NAMALWA (cell line): ENCODE measurements at regions not wholly inside any gene's neighbourhood (a gene's known extent, or its start where the extent isn't known, plus 50 kb on each side); places are given as distances from the start of the nearest gene placed in this dataset.
A peak's percentile ranks its signal among the peaks of the same experiment; 100 is the strongest.

Source experiments
- DNase-seq: peaks from one replicate; pipeline ENCODE4 v3.0.0-alpha.2; 2015; ENCODE audit warnings: low spot score

GRCh38 chr4:37073226-37073840, 171.2 kb upstream of the NWD2 start:
- DNase-seq: no peak

GRCh38 chr4:37082912-37083311, 161.6 kb upstream of the NWD2 start:
- no peak for DNase-seq

- DNase-seq: no peak
Measured at GRCh38 chr4:37095925-37096324, 148.6 kb upstream of the NWD2 start.

- DNase-seq: no peak
Measured at GRCh38 chr4:37101182-37101581, 143.4 kb upstream of the NWD2 start.

GRCh38 chr4:37101686-37102085, 142.9 kb upstream of the NWD2 start:
- DNase-seq: no peak

- DNase-seq: no peak
Measured at GRCh38 chr4:37109756-37110155, 134.8 kb upstream of the NWD2 start.

- DNase-seq: no peak
Measured at GRCh38 chr4:37124800-37125199, 119.7 kb upstream of the NWD2 start.

GRCh38 chr4:37126051-37126450, 118.5 kb upstream of the NWD2 start:
- no peak for DNase-seq

- DNase-seq: no peak
Measured at GRCh38 chr4:37130465-37130864, 114.1 kb upstream of the NWD2 start.

GRCh38 chr4:37132351-37132974, 112.1 kb upstream of the NWD2 start:
- peak; percentile 8 for DNase-seq

- DNase-seq: no peak
Measured at GRCh38 chr4:37132975-37133360, 111.6 kb upstream of the NWD2 start.

GRCh38 chr4:37138019-37138653, 106.4 kb upstream of the NWD2 start:
- DNase-seq: no peak

GRCh38 chr4:37138789-37139188, 105.8 kb upstream of the NWD2 start:
- no peak for DNase-seq

GRCh38 chr4:37139987-37140386, 104.6 kb upstream of the NWD2 start:
- no peak for DNase-seq

GRCh38 chr4:37146260-37146659, 98.3 kb upstream of the NWD2 start:
- no peak for DNase-seq

- no peak for DNase-seq
Measured at GRCh38 chr4:37157476-37158167, 86.9 kb upstream of the NWD2 start.

- DNase-seq: no peak
Measured at GRCh38 chr4:37160653-37161052, 83.9 kb upstream of the NWD2 start.

GRCh38 chr4:37165844-37166243, 78.7 kb upstream of the NWD2 start:
- DNase-seq: no peak

GRCh38 chr4:37169956-37170355, 74.6 kb upstream of the NWD2 start:
- no peak for DNase-seq

GRCh38 chr4:37188100-37188499, 56.4 kb upstream of the NWD2 start:
- peak; percentile 48 for DNase-seq
